Progenitor cell of endocrine pancreas (in vitro differentiated cells): ENCODE measurements at regions not wholly inside any gene's neighbourhood (a gene's known extent, or its start where the extent isn't known, plus 50 kb on each side); places are given as distances from the start of the nearest gene placed in this dataset.

Experiments used
- DNase-seq: peaks from one replicate; pipeline ENCODE4 v3.0.0; 2021; ENCODE audit warnings: low spot score; ENCODE audit not compliant: unreplicated experiment
- H3K27ac Mint-ChIP-seq: 2 replicates; pipeline ENCODE4 v1.8.0; 2021; ENCODE audit warnings: mild to moderate bottlenecking, moderate library complexity, mixed read lengths
- H3K27me3 Mint-ChIP-seq: 2 replicates; pipeline ENCODE4 v1.8.0; 2021; ENCODE audit warnings: mixed read lengths
- H3K36me3 Mint-ChIP-seq: 2 replicates; pipeline ENCODE4 v1.8.0; 2022; ENCODE audit warnings: mixed read lengths; ENCODE audit not compliant: insufficient read depth
- H3K4me1 Mint-ChIP-seq: 2 replicates; pipeline ENCODE4 v1.8.0; 2021; ENCODE audit warnings: low read depth, mixed read lengths
- H3K4me3 Mint-ChIP-seq: 2 replicates; pipeline ENCODE4 v1.8.0; 2021; ENCODE audit warnings: low read depth, mild to moderate bottlenecking, moderate library complexity, mixed read lengths
- H3K9me3 Mint-ChIP-seq: 2 replicates; pipeline ENCODE4 v1.8.0; 2021; ENCODE audit warnings: low read depth, mixed read lengths
- TF ChIP-seq, protein P1 (sequence below): fragments of 200-600 bp; sonication (generic); IDR thresholded peaks from one replicate; pipeline ENCODE4 v1.5.0; 2021; ENCODE audit warnings: antibody characterized with exemption, mild to moderate bottlenecking; ENCODE audit not compliant: unreplicated experiment

DNA sequence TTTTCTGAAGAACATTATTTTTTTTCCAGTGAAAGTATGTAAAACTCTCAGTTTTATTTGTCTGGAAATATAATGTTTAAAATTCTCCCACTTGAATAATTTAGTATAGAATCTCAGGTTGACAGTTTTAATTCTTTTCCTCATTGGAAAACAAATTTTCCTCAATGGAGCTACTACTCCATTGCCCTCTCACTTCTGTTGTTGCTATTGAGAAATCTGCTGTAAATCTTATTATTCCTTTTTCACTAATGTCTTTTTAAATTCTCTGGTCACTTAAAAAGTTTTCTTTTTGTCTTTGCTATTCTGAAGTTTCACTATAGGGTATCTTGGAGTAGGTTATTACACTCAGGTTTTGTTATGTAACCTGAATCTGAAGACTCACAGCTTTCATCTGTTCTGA, 216.1 kb upstream of the PMFBP1 start:
- no peak overlapping the region for H3K27ac Mint-ChIP-seq
- no peak overlapping the region for H3K4me3 Mint-ChIP-seq
- no peaks in the 10 kb centered on the region for H3K4me1 Mint-ChIP-seq
- peaks cover 21% of the 10 kb centered on the region for H3K36me3 Mint-ChIP-seq
- H3K9me3 Mint-ChIP-seq = peaks cover 29% of the 10 kb centered on the region
- TF ChIP-seq, protein P1, sequence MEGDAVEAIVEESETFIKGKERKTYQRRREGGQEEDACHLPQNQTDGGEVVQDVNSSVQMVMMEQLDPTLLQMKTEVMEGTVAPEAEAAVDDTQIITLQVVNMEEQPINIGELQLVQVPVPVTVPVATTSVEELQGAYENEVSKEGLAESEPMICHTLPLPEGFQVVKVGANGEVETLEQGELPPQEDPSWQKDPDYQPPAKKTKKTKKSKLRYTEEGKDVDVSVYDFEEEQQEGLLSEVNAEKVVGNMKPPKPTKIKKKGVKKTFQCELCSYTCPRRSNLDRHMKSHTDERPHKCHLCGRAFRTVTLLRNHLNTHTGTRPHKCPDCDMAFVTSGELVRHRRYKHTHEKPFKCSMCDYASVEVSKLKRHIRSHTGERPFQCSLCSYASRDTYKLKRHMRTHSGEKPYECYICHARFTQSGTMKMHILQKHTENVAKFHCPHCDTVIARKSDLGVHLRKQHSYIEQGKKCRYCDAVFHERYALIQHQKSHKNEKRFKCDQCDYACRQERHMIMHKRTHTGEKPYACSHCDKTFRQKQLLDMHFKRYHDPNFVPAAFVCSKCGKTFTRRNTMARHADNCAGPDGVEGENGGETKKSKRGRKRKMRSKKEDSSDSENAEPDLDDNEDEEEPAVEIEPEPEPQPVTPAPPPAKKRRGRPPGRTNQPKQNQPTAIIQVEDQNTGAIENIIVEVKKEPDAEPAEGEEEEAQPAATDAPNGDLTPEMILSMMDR = no peak
- DNase-seq = no peak
- H3K27me3 Mint-ChIP-seq = no peaks in the 10 kb centered on the region

GRCh38 chr16:72384651-72385050, 212.7 kb upstream of the PMFBP1 start:
- TF ChIP-seq, protein P1 = no peak
- Mint-ChIP-seq H3K27me3 (no peaks in the 10 kb centered on the region), H3K4me3 (no peak overlapping the region), H3K9me3 (peaks cover 38% of the 10 kb centered on the region), H3K27ac (no peak overlapping the region), H3K36me3 (peaks cover 26% of the 10 kb centered on the region), H3K4me1 (peaks cover 13% of the 10 kb centered on the region)
- no peak for DNase-seq

DNA sequence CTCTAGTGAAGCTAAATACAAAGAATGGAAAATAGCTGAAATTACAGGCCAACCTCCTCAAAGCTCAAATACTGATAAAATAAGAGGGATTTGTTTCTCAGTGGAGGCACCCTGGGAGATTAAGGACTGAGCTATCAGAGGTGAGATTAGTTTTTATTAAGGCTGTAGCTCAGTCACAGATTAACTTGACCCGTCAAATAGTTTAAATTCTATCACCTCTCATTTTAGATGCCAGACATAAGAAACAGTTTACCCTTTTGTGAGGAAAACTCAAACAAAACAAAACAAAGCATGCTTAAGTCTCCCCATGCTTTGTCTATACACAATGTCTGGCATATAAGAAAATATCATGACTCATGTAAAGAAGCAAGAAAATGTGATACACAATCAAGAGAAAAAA, 208.3 kb upstream of the PMFBP1 start:
- TF ChIP-seq, protein P1 = no peak
- DNase-seq = no peak
- Mint-ChIP-seq H3K27me3 (no peaks in the 10 kb centered on the region), H3K27ac (peak overlapping the region; percentile 85), H3K4me1 (peaks cover 20% of the 10 kb centered on the region), H3K9me3 (peaks cover 18% of the 10 kb centered on the region), H3K36me3 (peaks cover 10% of the 10 kb centered on the region), H3K4me3 (no peak overlapping the region)

GRCh38 chr16:72373201-72373600, 201.2 kb upstream of the PMFBP1 start:
- Mint-ChIP-seq H3K27ac (no peak overlapping the region), H3K4me1 (peaks cover 23% of the 10 kb centered on the region), H3K36me3 (no peaks in the 10 kb centered on the region), H3K27me3 (no peaks in the 10 kb centered on the region), H3K9me3 (no peaks in the 10 kb centered on the region), H3K4me3 (no peak overlapping the region)
- DNase-seq = no peak
- TF ChIP-seq, protein P1 = no peak

DNA sequence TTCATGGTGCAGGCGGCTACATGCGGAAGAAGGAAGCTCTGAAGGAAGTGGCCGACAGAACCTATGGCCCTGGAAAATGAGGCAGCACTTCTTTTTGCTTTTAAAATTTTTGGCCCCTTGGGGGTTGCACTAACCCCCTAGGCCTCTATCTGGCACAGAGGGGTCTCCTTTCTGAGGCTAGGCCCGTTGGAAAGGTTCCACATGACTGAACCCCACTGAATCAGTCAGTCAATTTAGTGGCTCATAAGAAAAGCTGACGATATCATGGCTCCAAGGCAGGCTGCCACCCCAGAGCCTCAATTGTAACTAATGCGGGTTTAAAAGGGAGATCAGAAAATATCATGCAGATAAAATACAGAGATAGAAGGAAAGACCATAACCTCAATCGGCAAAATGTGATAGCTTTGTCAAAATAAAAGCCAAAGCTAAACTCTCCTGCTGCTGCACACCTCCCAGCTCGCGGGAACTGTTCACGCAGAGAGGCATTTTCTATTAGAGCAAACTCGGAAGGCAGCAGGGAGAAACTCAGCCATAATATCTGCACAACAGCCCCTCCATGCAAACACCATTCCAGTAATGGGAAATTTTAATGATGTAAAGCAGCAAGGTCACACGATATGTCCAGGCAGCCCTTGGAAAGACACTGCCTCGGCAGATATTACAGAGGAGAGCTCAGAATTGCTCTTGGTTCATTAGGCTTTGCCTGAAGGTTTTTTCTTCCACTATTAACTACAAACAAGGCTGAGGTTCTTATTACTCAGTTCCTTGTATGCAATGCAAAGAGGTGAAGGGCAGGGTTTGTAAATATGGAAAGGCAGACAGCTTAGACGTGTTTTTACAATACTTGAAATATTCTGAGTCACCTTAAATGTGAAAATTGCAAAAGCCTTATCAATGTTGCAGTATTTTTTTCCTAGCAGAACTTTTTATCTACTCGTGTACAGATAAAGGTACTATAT, 200.4 kb upstream of the PMFBP1 start:
- DNase-seq = no peak
- H3K27ac Mint-ChIP-seq = peak overlapping the region; percentile 94
- TF ChIP-seq, protein P1 = no peak
- no peaks in the 10 kb centered on the region for H3K27me3 Mint-ChIP-seq
- no peaks in the 10 kb centered on the region for H3K9me3 Mint-ChIP-seq
- no peak overlapping the region for H3K4me3 Mint-ChIP-seq
- H3K4me1 Mint-ChIP-seq = peaks cover 22% of the 10 kb centered on the region
- H3K36me3 Mint-ChIP-seq = no peaks in the 10 kb centered on the region
